ENCODE measurements at regions not wholly inside any gene's neighbourhood (a gene's known extent, or its start where the extent isn't known, plus 50 kb on each side); places are given as distances from the start of the nearest gene placed in this dataset.

- no peak overlapping the region for H2AFZ ChIP-seq (ENCODE audit: low read length)
- no peaks in the 10 kb centered on the region for H3K27me3 ChIP-seq (ENCODE audit: low read length)
- H3K4me1 ChIP-seq (ENCODE audit: low read length): peaks cover 33% of the 10 kb centered on the region
- no peak overlapping the region for H3K4me2 ChIP-seq (ENCODE audit: low read depth, low read length, poor library complexity, severe bottlenecking)
- H3K27ac ChIP-seq (ENCODE audit: low read length): no peak overlapping the region
- no peaks in the 10 kb centered on the region for H3K79me2 ChIP-seq (ENCODE audit: low read length)
- H3K9ac ChIP-seq (ENCODE audit: low read length): no peak overlapping the region
- no peaks in the 10 kb centered on the region for H3K9me3 ChIP-seq (ENCODE audit: low read length)
- DNase-seq: no peak
- H3K36me3 ChIP-seq (ENCODE audit: insufficient read depth, low read length): no peaks in the 10 kb centered on the region
- no peak overlapping the region for H3K4me3 ChIP-seq (ENCODE audit: low read length)
- no peaks in the 10 kb centered on the region for H4K20me1 ChIP-seq (ENCODE audit: insufficient read depth, low read depth, low read length)
- H3K9me2 ChIP-seq (replicated peaks; ENCODE audit: insufficient read depth, low read length): no peaks in the 10 kb centered on the region
These were observed 51.3 kb upstream of the BOD1 start for GRCh38 chr5:173667702-173668101.

GRCh38 chr5:173668245-173668800, 51.9 kb upstream of the BOD1 start:
- Histone ChIP-seq H3K4me3 (ENCODE audit: low read length) (no peak overlapping the region), H3K27ac (ENCODE audit: low read length) (no peak overlapping the region), H4K20me1 (ENCODE audit: insufficient read depth, low read depth, low read length) (no peaks in the 10 kb centered on the region), H3K9ac (ENCODE audit: low read length) (no peak overlapping the region), H3K79me2 (ENCODE audit: low read length) (no peaks in the 10 kb centered on the region), H3K9me2 (replicated peaks; ENCODE audit: insufficient read depth, low read length) (no peaks in the 10 kb centered on the region), H3K4me2 (ENCODE audit: low read depth, low read length, poor library complexity, severe bottlenecking) (no peak overlapping the region), H3K27me3 (ENCODE audit: low read length) (no peaks in the 10 kb centered on the region), H2AFZ (ENCODE audit: low read length) (no peak overlapping the region), H3K9me3 (ENCODE audit: low read length) (no peaks in the 10 kb centered on the region), H3K4me1 (ENCODE audit: low read length) (peaks cover 33% of the 10 kb centered on the region), H3K36me3 (ENCODE audit: insufficient read depth, low read length) (no peaks in the 10 kb centered on the region)
- DNase-seq: no peak

GRCh38 chr5:173668910-173669309, 52.5 kb upstream of the BOD1 start:
- Histone ChIP-seq H3K36me3 (ENCODE audit: insufficient read depth, low read length) (no peaks in the 10 kb centered on the region), H3K4me3 (ENCODE audit: low read length) (no peak overlapping the region), H4K20me1 (ENCODE audit: insufficient read depth, low read depth, low read length) (no peaks in the 10 kb centered on the region), H3K27me3 (ENCODE audit: low read length) (no peaks in the 10 kb centered on the region), H3K9ac (ENCODE audit: low read length) (no peak overlapping the region), H3K9me3 (ENCODE audit: low read length) (no peaks in the 10 kb centered on the region), H3K79me2 (ENCODE audit: low read length) (no peaks in the 10 kb centered on the region), H3K27ac (ENCODE audit: low read length) (no peak overlapping the region), H2AFZ (ENCODE audit: low read length) (no peak overlapping the region), H3K4me1 (ENCODE audit: low read length) (peaks cover 33% of the 10 kb centered on the region), H3K4me2 (ENCODE audit: low read depth, low read length, poor library complexity, severe bottlenecking) (no peak overlapping the region), H3K9me2 (replicated peaks; ENCODE audit: insufficient read depth, low read length) (no peaks in the 10 kb centered on the region)
- no peak for DNase-seq

- peak; percentile 86 for DNase-seq
- no peak overlapping the region for H3K4me3 ChIP-seq (ENCODE audit: low read length)
- no peaks in the 10 kb centered on the region for H4K20me1 ChIP-seq (ENCODE audit: insufficient read depth, low read depth, low read length)
- no peaks in the 10 kb centered on the region for H3K36me3 ChIP-seq (ENCODE audit: insufficient read depth, low read length)
- H3K4me2 ChIP-seq (ENCODE audit: low read depth, low read length, poor library complexity, severe bottlenecking): no peak overlapping the region
- H3K27me3 ChIP-seq (ENCODE audit: low read length): no peaks in the 10 kb centered on the region
- no peaks in the 10 kb centered on the region for H3K9me3 ChIP-seq (ENCODE audit: low read length)
- no peaks in the 10 kb centered on the region for H3K79me2 ChIP-seq (ENCODE audit: low read length)
- H2AFZ ChIP-seq (ENCODE audit: low read length): no peak overlapping the region
- H3K9ac ChIP-seq (ENCODE audit: low read length): no peak overlapping the region
- H3K27ac ChIP-seq (ENCODE audit: low read length): no peak overlapping the region
- H3K4me1 ChIP-seq (ENCODE audit: low read length): peaks cover 28% of the 10 kb centered on the region
- H3K9me2 ChIP-seq (replicated peaks; ENCODE audit: insufficient read depth, low read length): no peaks in the 10 kb centered on the region
These were observed 53.0 kb upstream of the BOD1 start for GRCh38 chr5:173669483-173669882.

GRCh38 chr5:173670130-173670651, 53.7 kb upstream of the BOD1 start:
- H2AFZ ChIP-seq (ENCODE audit: low read length): no peak overlapping the region
- H3K4me2 ChIP-seq (ENCODE audit: low read depth, low read length, poor library complexity, severe bottlenecking): peak overlapping the region; percentile 20
- no peak for DNase-seq
- no peaks in the 10 kb centered on the region for H3K9me2 ChIP-seq (replicated peaks; ENCODE audit: insufficient read depth, low read length)
- H3K9ac ChIP-seq (ENCODE audit: low read length): no peak overlapping the region
- H3K27ac ChIP-seq (ENCODE audit: low read length): no peak overlapping the region
- no peaks in the 10 kb centered on the region for H3K79me2 ChIP-seq (ENCODE audit: low read length)
- no peaks in the 10 kb centered on the region for H3K27me3 ChIP-seq (ENCODE audit: low read length)
- H3K9me3 ChIP-seq (ENCODE audit: low read length): peaks cover 2% of the 10 kb centered on the region; the same call in 1 of the 2 replicates
- peaks cover 27% of the 10 kb centered on the region for H3K4me1 ChIP-seq (ENCODE audit: low read length)
- H3K4me3 ChIP-seq (ENCODE audit: low read length): no peak overlapping the region
- no peaks in the 10 kb centered on the region for H3K36me3 ChIP-seq (ENCODE audit: insufficient read depth, low read length)
- no peaks in the 10 kb centered on the region for H4K20me1 ChIP-seq (ENCODE audit: insufficient read depth, low read depth, low read length)

GRCh38 chr5:173670791-173671120, 54.3 kb upstream of the BOD1 start:
- H3K9ac ChIP-seq (ENCODE audit: low read length): no peak overlapping the region
- H3K4me3 ChIP-seq (ENCODE audit: low read length): no peak overlapping the region
- DNase-seq: no peak
- H3K4me2 ChIP-seq (ENCODE audit: low read depth, low read length, poor library complexity, severe bottlenecking): no peak overlapping the region
- peaks cover 5% of the 10 kb centered on the region; the same call in 1 of the 2 replicates for H3K9me3 ChIP-seq (ENCODE audit: low read length)
- H3K27me3 ChIP-seq (ENCODE audit: low read length): no peaks in the 10 kb centered on the region
- no peaks in the 10 kb centered on the region for H3K36me3 ChIP-seq (ENCODE audit: insufficient read depth, low read length)
- H3K4me1 ChIP-seq (ENCODE audit: low read length): peaks cover 27% of the 10 kb centered on the region
- H2AFZ ChIP-seq (ENCODE audit: low read length): no peak overlapping the region
- H3K27ac ChIP-seq (ENCODE audit: low read length): no peak overlapping the region
- no peaks in the 10 kb centered on the region for H3K79me2 ChIP-seq (ENCODE audit: low read length)
- H4K20me1 ChIP-seq (ENCODE audit: insufficient read depth, low read depth, low read length): no peaks in the 10 kb centered on the region
- H3K9me2 ChIP-seq (replicated peaks; ENCODE audit: insufficient read depth, low read length): no peaks in the 10 kb centered on the region

GRCh38 chr5:173671121-173671949, 54.9 kb upstream of the BOD1 start:
- no peaks in the 10 kb centered on the region for H3K9me2 ChIP-seq (replicated peaks; ENCODE audit: insufficient read depth, low read length)
- no peaks in the 10 kb centered on the region for H4K20me1 ChIP-seq (ENCODE audit: insufficient read depth, low read depth, low read length)
- H3K27me3 ChIP-seq (ENCODE audit: low read length): no peaks in the 10 kb centered on the region
- H3K79me2 ChIP-seq (ENCODE audit: low read length): no peaks in the 10 kb centered on the region
- no peak for DNase-seq
- H3K4me1 ChIP-seq (ENCODE audit: low read length): peaks cover 27% of the 10 kb centered on the region
- H3K36me3 ChIP-seq (ENCODE audit: insufficient read depth, low read length): no peaks in the 10 kb centered on the region
- H2AFZ ChIP-seq (ENCODE audit: low read length): no peak overlapping the region
- H3K27ac ChIP-seq (ENCODE audit: low read length): no peak overlapping the region
- H3K9ac ChIP-seq (ENCODE audit: low read length): no peak overlapping the region
- H3K9me3 ChIP-seq (ENCODE audit: low read length): peaks cover 5% of the 10 kb centered on the region; the same call in 1 of the 2 replicates
- H3K4me3 ChIP-seq (ENCODE audit: low read length): no peak overlapping the region
- H3K4me2 ChIP-seq (ENCODE audit: low read depth, low read length, poor library complexity, severe bottlenecking): no peak overlapping the region

GRCh38 chr5:173672166-173672565, 55.7 kb upstream of the BOD1 start:
- Histone ChIP-seq H3K9me2 (replicated peaks; ENCODE audit: insufficient read depth, low read length) (no peaks in the 10 kb centered on the region), H4K20me1 (ENCODE audit: insufficient read depth, low read depth, low read length) (no peaks in the 10 kb centered on the region), H3K27me3 (ENCODE audit: low read length) (no peaks in the 10 kb centered on the region), H3K4me3 (ENCODE audit: low read length) (no peak overlapping the region), H3K36me3 (ENCODE audit: insufficient read depth, low read length) (no peaks in the 10 kb centered on the region), H2AFZ (ENCODE audit: low read length) (no peak overlapping the region), H3K4me1 (ENCODE audit: low read length) (peaks cover 27% of the 10 kb centered on the region), H3K9me3 (ENCODE audit: low read length) (peaks cover 5% of the 10 kb centered on the region; the same call in 1 of the 2 replicates), H3K4me2 (ENCODE audit: low read depth, low read length, poor library complexity, severe bottlenecking) (no peak overlapping the region), H3K79me2 (ENCODE audit: low read length) (no peaks in the 10 kb centered on the region), H3K27ac (ENCODE audit: low read length) (no peak overlapping the region), H3K9ac (ENCODE audit: low read length) (no peak overlapping the region)
- DNase-seq: no peak

Data from Karpas-422 (cell line).